Ishikawa (cell line): ENCODE measurements at regions not wholly inside any gene's neighbourhood (a gene's known extent, or its start where the extent isn't known, plus 50 kb on each side); places are given as distances from the start of the nearest gene placed in this dataset.

Source experiments
- CEBPB ChIP-seq: IDR thresholded peaks from 2 replicates; pipeline ENCODE4 v1.6.1; 2012
- CREB1 ChIP-seq: IDR thresholded peaks from 2 replicates; pipeline ENCODE4 v1.6.1; 2012; ENCODE audit warnings: low read depth
- EGR1 ChIP-seq: IDR thresholded peaks from 2 replicates; pipeline ENCODE4 v1.6.1; 2012
- EP300 ChIP-seq: IDR thresholded peaks from 2 replicates; pipeline ENCODE4 v1.6.1; 2012; ENCODE audit warnings: borderline replicate concordance
- FOXM1 ChIP-seq: IDR thresholded peaks from 2 replicates; pipeline ENCODE4 v1.6.1; 2012; ENCODE audit warnings: low read depth, borderline replicate concordance
- NFIC ChIP-seq: IDR thresholded peaks from 2 replicates; pipeline ENCODE4 v1.6.1; 2012
- RAD21 ChIP-seq: IDR thresholded peaks from 2 replicates; pipeline ENCODE4 v1.6.1; 2012; ENCODE audit warnings: low read depth
- TAF1 ChIP-seq: IDR thresholded peaks from 2 replicates; pipeline ENCODE4 v1.6.1; 2012; ENCODE audit warnings: low read depth, mild to moderate bottlenecking
- TCF12 ChIP-seq: IDR thresholded peaks from 2 replicates; pipeline ENCODE4 v1.6.1; 2012; ENCODE audit warnings: low read depth
- TEAD4 ChIP-seq: IDR thresholded peaks from 2 replicates; pipeline ENCODE4 v1.6.1; 2012
- YY1 ChIP-seq: IDR thresholded peaks from 2 replicates; pipeline ENCODE4 v1.6.1; 2012; ENCODE audit warnings: low read depth
- ZBTB7A ChIP-seq: IDR thresholded peaks from 2 replicates; pipeline ENCODE4 v1.6.1; 2012; ENCODE audit warnings: low read depth
- TF ChIP-seq, protein P1 (sequence below): IDR thresholded peaks from 2 replicates; pipeline ENCODE4 v1.6.1; 2012
- TF ChIP-seq, protein P2 (sequence below): IDR thresholded peaks from 2 replicates; pipeline ENCODE4 v1.6.1; 2012; ENCODE audit warnings: low read depth, mild to moderate bottlenecking
- TF ChIP-seq, protein P3 (sequence below): IDR thresholded peaks from 2 replicates; pipeline ENCODE4 v1.6.1; 2012

DNA sequence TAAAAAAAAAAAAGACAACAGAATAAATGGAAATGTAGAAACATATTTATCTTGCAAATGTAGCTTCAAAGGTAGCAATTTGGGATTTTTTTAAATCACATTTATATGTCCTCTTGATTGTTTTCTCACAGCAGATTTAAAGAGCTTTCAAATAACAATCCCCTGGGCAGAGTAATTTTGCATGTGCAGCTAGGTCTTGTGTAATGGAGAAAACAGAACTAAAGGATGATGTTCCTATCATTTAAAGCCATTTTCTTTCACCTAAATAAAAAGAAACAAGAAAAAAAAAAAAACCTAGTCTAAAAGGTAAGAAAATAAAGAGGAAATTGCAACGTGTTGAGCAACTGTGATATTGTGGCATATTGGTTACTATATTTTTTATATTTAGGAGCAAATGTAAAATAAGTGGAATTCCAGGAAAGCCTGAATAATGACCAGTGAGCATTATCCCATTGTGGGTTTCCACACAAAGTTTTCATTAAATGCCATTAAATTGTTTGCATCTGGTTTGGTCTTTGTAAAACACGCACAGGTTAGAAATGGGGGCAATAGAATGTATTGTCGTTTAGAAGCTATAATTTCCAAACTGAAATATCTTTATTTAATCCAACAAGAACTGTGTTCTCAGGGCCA, 215.6 kb downstream of the SLC6A15 start:
- no peak for TF ChIP-seq CEBPB
- no peak for TF ChIP-seq EGR1
- no peak for TF ChIP-seq TAF1

DNA sequence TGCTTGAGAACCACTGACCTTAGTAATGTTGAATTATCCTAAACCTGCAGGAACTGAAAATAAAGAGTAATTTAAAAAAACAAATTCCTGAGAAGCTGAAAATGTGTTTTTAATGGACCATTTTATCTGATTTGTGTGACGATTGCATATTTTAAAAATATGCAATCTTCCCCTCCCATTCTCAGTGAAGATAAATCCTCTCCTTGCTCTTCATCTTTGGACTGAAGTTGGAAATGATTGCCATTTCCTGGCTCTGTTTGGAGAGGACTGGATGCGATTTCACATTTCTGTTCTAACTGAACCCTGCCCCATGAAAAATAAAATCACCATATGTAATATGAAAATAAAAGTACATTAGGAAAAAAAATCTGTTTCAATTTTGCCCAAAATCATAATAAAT, 216.3 kb downstream of the SLC6A15 start:
- TF ChIP-seq TEAD4 (no peak), EP300 (no peak), ZBTB7A (no peak), FOXM1 (no peak), NFIC (no peak), RAD21 (no peak), EGR1 (no peak)
- TF ChIP-seq, protein P1, sequence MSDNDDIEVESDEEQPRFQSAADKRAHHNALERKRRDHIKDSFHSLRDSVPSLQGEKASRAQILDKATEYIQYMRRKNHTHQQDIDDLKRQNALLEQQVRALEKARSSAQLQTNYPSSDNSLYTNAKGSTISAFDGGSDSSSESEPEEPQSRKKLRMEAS: no peak

DNA sequence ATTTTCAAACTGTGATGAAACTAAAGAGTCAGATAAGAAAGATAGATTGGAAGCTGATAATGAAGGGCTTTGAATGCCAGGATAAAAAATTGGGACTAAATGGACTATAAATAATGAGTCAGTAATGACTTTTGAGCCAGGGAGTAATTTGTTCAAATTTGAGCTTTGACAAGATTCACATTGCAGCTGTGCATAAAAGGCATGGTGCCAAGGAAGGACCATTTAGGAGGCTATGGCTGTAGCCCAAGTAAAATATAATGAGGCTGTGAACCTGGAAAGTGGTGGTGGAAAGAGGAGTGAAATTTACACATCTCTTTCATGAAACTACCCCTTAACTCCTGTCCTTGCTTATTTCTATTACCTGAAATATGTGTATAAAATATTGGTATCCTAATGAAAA, 218.5 kb downstream of the SLC6A15 start:
- TF ChIP-seq, protein P2, sequence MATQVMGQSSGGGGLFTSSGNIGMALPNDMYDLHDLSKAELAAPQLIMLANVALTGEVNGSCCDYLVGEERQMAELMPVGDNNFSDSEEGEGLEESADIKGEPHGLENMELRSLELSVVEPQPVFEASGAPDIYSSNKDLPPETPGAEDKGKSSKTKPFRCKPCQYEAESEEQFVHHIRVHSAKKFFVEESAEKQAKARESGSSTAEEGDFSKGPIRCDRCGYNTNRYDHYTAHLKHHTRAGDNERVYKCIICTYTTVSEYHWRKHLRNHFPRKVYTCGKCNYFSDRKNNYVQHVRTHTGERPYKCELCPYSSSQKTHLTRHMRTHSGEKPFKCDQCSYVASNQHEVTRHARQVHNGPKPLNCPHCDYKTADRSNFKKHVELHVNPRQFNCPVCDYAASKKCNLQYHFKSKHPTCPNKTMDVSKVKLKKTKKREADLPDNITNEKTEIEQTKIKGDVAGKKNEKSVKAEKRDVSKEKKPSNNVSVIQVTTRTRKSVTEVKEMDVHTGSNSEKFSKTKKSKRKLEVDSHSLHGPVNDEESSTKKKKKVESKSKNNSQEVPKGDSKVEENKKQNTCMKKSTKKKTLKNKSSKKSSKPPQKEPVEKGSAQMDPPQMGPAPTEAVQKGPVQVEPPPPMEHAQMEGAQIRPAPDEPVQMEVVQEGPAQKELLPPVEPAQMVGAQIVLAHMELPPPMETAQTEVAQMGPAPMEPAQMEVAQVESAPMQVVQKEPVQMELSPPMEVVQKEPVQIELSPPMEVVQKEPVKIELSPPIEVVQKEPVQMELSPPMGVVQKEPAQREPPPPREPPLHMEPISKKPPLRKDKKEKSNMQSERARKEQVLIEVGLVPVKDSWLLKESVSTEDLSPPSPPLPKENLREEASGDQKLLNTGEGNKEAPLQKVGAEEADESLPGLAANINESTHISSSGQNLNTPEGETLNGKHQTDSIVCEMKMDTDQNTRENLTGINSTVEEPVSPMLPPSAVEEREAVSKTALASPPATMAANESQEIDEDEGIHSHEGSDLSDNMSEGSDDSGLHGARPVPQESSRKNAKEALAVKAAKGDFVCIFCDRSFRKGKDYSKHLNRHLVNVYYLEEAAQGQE: no peak
- no peak for TF ChIP-seq YY1
- TF ChIP-seq RAD21: no peak
- TF ChIP-seq, protein P3, sequence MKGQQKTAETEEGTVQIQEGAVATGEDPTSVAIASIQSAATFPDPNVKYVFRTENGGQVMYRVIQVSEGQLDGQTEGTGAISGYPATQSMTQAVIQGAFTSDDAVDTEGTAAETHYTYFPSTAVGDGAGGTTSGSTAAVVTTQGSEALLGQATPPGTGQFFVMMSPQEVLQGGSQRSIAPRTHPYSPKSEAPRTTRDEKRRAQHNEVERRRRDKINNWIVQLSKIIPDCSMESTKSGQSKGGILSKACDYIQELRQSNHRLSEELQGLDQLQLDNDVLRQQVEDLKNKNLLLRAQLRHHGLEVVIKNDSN: no peak
- no peak for TF ChIP-seq NFIC
- TF ChIP-seq FOXM1: no peak
- TF ChIP-seq TAF1: no peak
- TF ChIP-seq CEBPB: no peak
- TF ChIP-seq TCF12: no peak
- TF ChIP-seq TEAD4: no peak
- no peak for TF ChIP-seq EGR1
- no peak for TF ChIP-seq CREB1
- TF ChIP-seq, protein P1: no peak

DNA sequence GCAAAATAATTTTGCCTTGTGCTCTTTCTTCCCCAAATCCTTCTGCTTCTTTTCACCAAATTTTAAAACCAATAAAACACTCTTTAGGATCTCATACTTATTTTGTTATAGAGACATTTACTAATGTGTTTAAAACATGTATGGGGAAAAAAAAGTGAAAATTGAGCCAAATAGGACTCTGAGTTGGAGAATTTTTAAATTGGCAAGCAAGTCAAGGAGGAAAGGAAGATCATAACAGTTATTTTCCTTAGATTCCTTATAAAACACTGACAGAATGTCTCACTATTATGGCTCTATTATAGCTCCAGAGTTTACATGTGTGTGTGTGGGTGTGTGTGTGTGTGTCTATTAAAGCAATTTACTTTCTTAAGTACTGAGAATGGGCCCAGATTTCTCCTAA, 220.5 kb downstream of the SLC6A15 start:
- TF ChIP-seq NFIC: no peak
- TF ChIP-seq CREB1: no peak
- TF ChIP-seq YY1: no peak
- TF ChIP-seq TEAD4: no peak
- no peak for TF ChIP-seq EGR1
- no peak for TF ChIP-seq ZBTB7A
- TF ChIP-seq CEBPB: no peak
- TF ChIP-seq TCF12: no peak
- no peak for TF ChIP-seq TAF1
- TF ChIP-seq, protein P3: no peak
- no peak for TF ChIP-seq FOXM1
- TF ChIP-seq, protein P2: no peak
- TF ChIP-seq EP300: no peak
- TF ChIP-seq, protein P1: no peak
- no peak for TF ChIP-seq RAD21

DNA sequence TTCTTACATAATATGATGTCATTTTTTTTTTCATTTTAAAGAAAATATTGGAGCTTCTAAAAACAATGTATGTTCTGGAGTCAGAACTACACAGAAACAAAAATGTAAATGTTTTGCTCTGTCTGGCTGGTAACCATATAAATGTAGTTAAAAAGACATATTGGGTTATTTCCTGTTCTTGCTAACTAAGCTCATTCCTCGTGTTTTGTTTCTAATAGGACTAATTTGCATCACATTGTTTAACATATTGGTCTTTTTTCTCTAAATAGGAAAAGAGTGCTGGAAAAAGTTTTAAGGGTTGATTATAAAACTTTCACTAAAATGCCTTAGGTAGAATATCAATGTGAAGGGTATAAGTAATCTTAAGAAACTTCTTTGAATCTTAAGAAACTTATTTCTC, 221.3 kb downstream of the SLC6A15 start:
- no peak for TF ChIP-seq TAF1

DNA sequence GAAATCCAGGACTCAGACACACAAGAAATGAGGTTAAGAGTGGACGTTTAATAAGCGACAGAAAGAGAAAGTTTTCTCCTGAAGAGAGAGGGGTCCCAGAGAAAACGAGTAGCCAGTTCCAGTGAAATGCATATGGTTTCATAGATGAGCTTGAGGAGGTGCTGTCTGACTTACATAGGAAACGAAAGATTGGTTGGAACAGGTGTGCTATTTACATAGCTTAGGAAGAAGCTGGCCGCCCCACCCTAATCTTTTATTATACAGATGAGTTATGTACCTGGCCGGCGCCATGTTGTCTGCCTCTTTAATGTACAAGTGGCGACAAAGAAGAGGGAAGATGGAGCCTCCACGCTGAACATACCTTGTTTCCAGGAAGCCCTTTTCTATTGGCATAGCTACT, 223.0 kb downstream of the SLC6A15 start:
- TF ChIP-seq YY1 (no peak), CEBPB (no peak), EGR1 (no peak), EP300 (no peak), TCF12 (no peak), CREB1 (no peak), TAF1 (no peak), FOXM1 (no peak), ZBTB7A (no peak), NFIC (no peak), TEAD4 (no peak), RAD21 (no peak)
- TF ChIP-seq, protein P2: no peak
- TF ChIP-seq, protein P3: no peak
- TF ChIP-seq, protein P1: no peak
